ENCODE measurements at regions not wholly inside any gene's neighbourhood (a gene's known extent, or its start where the extent isn't known, plus 50 kb on each side); places are given as distances from the start of the nearest gene placed in this dataset.
"Not testable (repeated sequence)": the region's sequence is repeated elsewhere in the genome, so short reads cannot be mapped to it uniquely, and the experiment has no call there.

- FAIRE-seq: no peak
Measured at GRCh38 chr1:182226618-182227017, 165.0 kb downstream of the GLUL start.

GRCh38 chr1:182225755-182226154 lies 164.2 kb upstream of the ZNF648 start:
- dilution Hi-C loops (cut with MboI; ENCODE audit: extremely low pct_ligation_motif_present, low sequenced_read_pairs); H3K9me1 ChIP-seq (ENCODE audit: control insufficient read depth, extremely low read depth, insufficient read depth, low read length); H3K4me3 ChIP-seq (ENCODE audit: control insufficient read depth in 2 of 3, extremely low read depth in 1 of 3, insufficient read depth in 2 of 3, low read depth in 1 of 3, low read length in 3 of 3); H3K4me2 ChIP-seq (ENCODE audit: control insufficient read depth, extremely low read depth, insufficient read depth, low read depth, low read length); FAIRE-seq; H3K27ac ChIP-seq (ENCODE audit: control insufficient read depth, insufficient read depth, low read length); DNase-seq (ENCODE audit: low read depth, low spot score); H3K9ac ChIP-seq (ENCODE audit: control insufficient read depth, extremely low read depth, insufficient read depth, low read length); H4K20me1 ChIP-seq (ENCODE audit: control insufficient read depth, extremely low read depth, insufficient read depth, low read length); H3K36me3 ChIP-seq (ENCODE audit: control insufficient read depth in 2 of 2, extremely low read depth in 1 of 2, insufficient read depth in 2 of 2, low read length in 2 of 2); H3K9me3 ChIP-seq (ENCODE audit: control insufficient read depth, low read depth, low read length); H3K79me2 ChIP-seq (ENCODE audit: control insufficient read depth, insufficient read depth, low read length); H3K27me3 ChIP-seq (ENCODE audit: control insufficient read depth, extremely low read depth, insufficient read depth, low read length); H2AFZ ChIP-seq (ENCODE audit: control insufficient read depth, low read length); H3K4me1 ChIP-seq (ENCODE audit: control insufficient read depth, extremely low read depth, insufficient read depth, low read length): not testable (repeated sequence)

More at GRCh38 chr1:182226618-182227017, 165.0 kb downstream of the GLUL start:
- TF ChIP-seq EZH2 (IDR thresholded peaks at IDR 0.05; ENCODE audit: low read length): no peak
- TF ChIP-seq CTCF (optimal IDR thresholded peaks at IDR 0.05 in 1 of 3, IDR thresholded peaks at IDR 0.05 in 1 of 3, conservative IDR thresholded peaks at IDR 0.05 in 1 of 3; ENCODE audit: extremely low read depth in 1 of 3, insufficient read depth in 2 of 3, low read length in 3 of 3): no peak
- H3K4me2 ChIP-seq (ENCODE audit: control insufficient read depth, extremely low read depth, insufficient read depth, low read depth, low read length): no peak overlapping the region
- no peaks in the 10 kb centered on the region for H3K79me2 ChIP-seq (ENCODE audit: control insufficient read depth, insufficient read depth, low read length)
- dilution Hi-C loops (cut with MboI; ENCODE audit: extremely low pct_ligation_motif_present, low sequenced_read_pairs): no loop called here
- H3K4me1 ChIP-seq (ENCODE audit: control insufficient read depth, extremely low read depth, insufficient read depth, low read length): peaks cover 3% of the 10 kb centered on the region
- no peaks in the 10 kb centered on the region for H3K36me3 ChIP-seq (ENCODE audit: control insufficient read depth in 2 of 2, extremely low read depth in 1 of 2, insufficient read depth in 2 of 2, low read length in 2 of 2)
- DNase-seq (ENCODE audit: low read depth, low spot score): no peak
- no peaks in the 10 kb centered on the region for H3K9me3 ChIP-seq (ENCODE audit: control insufficient read depth, low read depth, low read length)
- no peaks in the 10 kb centered on the region for H3K27me3 ChIP-seq (ENCODE audit: control insufficient read depth, extremely low read depth, insufficient read depth, low read length)
- no peak overlapping the region for H2AFZ ChIP-seq (ENCODE audit: control insufficient read depth, low read length)
- H4K20me1 ChIP-seq (ENCODE audit: control insufficient read depth, extremely low read depth, insufficient read depth, low read length): no peaks in the 10 kb centered on the region
- H3K27ac ChIP-seq (ENCODE audit: control insufficient read depth, insufficient read depth, low read length): no peak overlapping the region
- no peak overlapping the region for H3K9ac ChIP-seq (ENCODE audit: control insufficient read depth, extremely low read depth, insufficient read depth, low read length)
- H3K9me1 ChIP-seq (ENCODE audit: control insufficient read depth, extremely low read depth, insufficient read depth, low read length): no peaks in the 10 kb centered on the region
- H3K4me3 ChIP-seq (ENCODE audit: control insufficient read depth in 2 of 3, extremely low read depth in 1 of 3, insufficient read depth in 2 of 3, low read depth in 1 of 3, low read length in 3 of 3): no peak overlapping the region

- FAIRE-seq; DNase-seq (ENCODE audit: low read depth, low spot score); H3K4me2 ChIP-seq (ENCODE audit: control insufficient read depth, extremely low read depth, insufficient read depth, low read depth, low read length); H3K79me2 ChIP-seq (ENCODE audit: control insufficient read depth, insufficient read depth, low read length); H3K4me3 ChIP-seq (ENCODE audit: control insufficient read depth in 2 of 3, extremely low read depth in 1 of 3, insufficient read depth in 2 of 3, low read depth in 1 of 3, low read length in 3 of 3); dilution Hi-C loops (cut with MboI; ENCODE audit: extremely low pct_ligation_motif_present, low sequenced_read_pairs); H3K27me3 ChIP-seq (ENCODE audit: control insufficient read depth, extremely low read depth, insufficient read depth, low read length); H3K9me3 ChIP-seq (ENCODE audit: control insufficient read depth, low read depth, low read length); H3K36me3 ChIP-seq (ENCODE audit: control insufficient read depth in 2 of 2, extremely low read depth in 1 of 2, insufficient read depth in 2 of 2, low read length in 2 of 2); H2AFZ ChIP-seq (ENCODE audit: control insufficient read depth, low read length); H3K27ac ChIP-seq (ENCODE audit: control insufficient read depth, insufficient read depth, low read length); H3K9ac ChIP-seq (ENCODE audit: control insufficient read depth, extremely low read depth, insufficient read depth, low read length); H3K9me1 ChIP-seq (ENCODE audit: control insufficient read depth, extremely low read depth, insufficient read depth, low read length); H4K20me1 ChIP-seq (ENCODE audit: control insufficient read depth, extremely low read depth, insufficient read depth, low read length): not testable (repeated sequence)
- H3K4me1 ChIP-seq (ENCODE audit: control insufficient read depth, extremely low read depth, insufficient read depth, low read length): peaks cover 19% of the 10 kb centered on the region
Measured at GRCh38 chr1:182221990-182222389, 160.5 kb upstream of the ZNF648 start.

GRCh38 chr1:182221367-182221766 lies 159.9 kb upstream of the ZNF648 start:
- dilution Hi-C loops (cut with MboI; ENCODE audit: extremely low pct_ligation_motif_present, low sequenced_read_pairs): not testable (repeated sequence)

More at GRCh38 chr1:182221367-182221766, 159.9 kb upstream of the ZNF648 start:
- not testable (repeated sequence) for H3K9ac ChIP-seq (ENCODE audit: control insufficient read depth, extremely low read depth, insufficient read depth, low read length); FAIRE-seq; H3K9me3 ChIP-seq (ENCODE audit: control insufficient read depth, low read depth, low read length); H4K20me1 ChIP-seq (ENCODE audit: control insufficient read depth, extremely low read depth, insufficient read depth, low read length); H3K79me2 ChIP-seq (ENCODE audit: control insufficient read depth, insufficient read depth, low read length); H3K4me3 ChIP-seq (ENCODE audit: control insufficient read depth in 2 of 3, extremely low read depth in 1 of 3, insufficient read depth in 2 of 3, low read depth in 1 of 3, low read length in 3 of 3); H2AFZ ChIP-seq (ENCODE audit: control insufficient read depth, low read length); H3K27me3 ChIP-seq (ENCODE audit: control insufficient read depth, extremely low read depth, insufficient read depth, low read length); H3K36me3 ChIP-seq (ENCODE audit: control insufficient read depth in 2 of 2, extremely low read depth in 1 of 2, insufficient read depth in 2 of 2, low read length in 2 of 2); H3K27ac ChIP-seq (ENCODE audit: control insufficient read depth, insufficient read depth, low read length); H3K9me1 ChIP-seq (ENCODE audit: control insufficient read depth, extremely low read depth, insufficient read depth, low read length); DNase-seq (ENCODE audit: low read depth, low spot score); H3K4me2 ChIP-seq (ENCODE audit: control insufficient read depth, extremely low read depth, insufficient read depth, low read depth, low read length)
- peaks cover 22% of the 10 kb centered on the region for H3K4me1 ChIP-seq (ENCODE audit: control insufficient read depth, extremely low read depth, insufficient read depth, low read length)

Measured in keratinocyte (primary cell).